ENCODE measurements at regions not wholly inside any gene's neighbourhood (a gene's known extent, or its start where the extent isn't known, plus 50 kb on each side); places are given as distances from the start of the nearest gene placed in this dataset.

- CTCF ChIA-PET, result no interaction called here
- Mint-ChIP-seq H3K27me3 (peaks cover under 1% of the 10 kb centered on the region), H3K4me3 (no peak overlapping the region), H3K27ac (no peak overlapping the region), H3K9me3 (peaks cover 2% of the 10 kb centered on the region), H3K4me1 (peaks cover 15% of the 10 kb centered on the region), H3K36me3 (ENCODE audit: low read depth) (no peaks in the 10 kb centered on the region)
- intact Hi-C loops (cut with micrococcal nuclease), result no loop called here
- DNase-seq (no peak), ATAC-seq (ENCODE audit: low read depth) (no peak)
- POLR2A ChIA-PET, result no interaction called here
- no peak for TF ChIP-seq CTCF (IDR thresholded peaks at IDR 0.05)
Measured at GRCh38 chr5:54696346-54696745, 178.8 kb downstream of the SNX18 start.

- Mint-ChIP-seq H3K4me3 (no peak overlapping the region), H3K27ac (no peak overlapping the region), H3K9me3 (peaks cover 2% of the 10 kb centered on the region), H3K4me1 (peaks cover 24% of the 10 kb centered on the region), H3K27me3 (no peaks in the 10 kb centered on the region), H3K36me3 (ENCODE audit: low read depth) (no peaks in the 10 kb centered on the region)
- DNase-seq (no peak), ATAC-seq (ENCODE audit: low read depth) (no peak)
- no peak for TF ChIP-seq CTCF (IDR thresholded peaks at IDR 0.05)
- ChIA-PET POLR2A (no interaction called here), CTCF (no interaction called here)
- intact Hi-C loops (cut with micrococcal nuclease), result no loop called here
Measured at GRCh38 chr5:54695198-54695966, 177.8 kb downstream of the SNX18 start.

- DNase-seq (no peak), ATAC-seq (ENCODE audit: low read depth) (no peak)
- H3K36me3 Mint-ChIP-seq (ENCODE audit: low read depth), result no peaks in the 10 kb centered on the region
- peaks cover 2% of the 10 kb centered on the region for H3K9me3 Mint-ChIP-seq
- H3K27ac Mint-ChIP-seq, result no peak overlapping the region
- TF ChIP-seq CTCF (IDR thresholded peaks at IDR 0.05), result no peak
- H3K4me1 Mint-ChIP-seq, result peaks cover 37% of the 10 kb centered on the region
- no peak overlapping the region for H3K4me3 Mint-ChIP-seq
- ChIA-PET POLR2A (no interaction called here), CTCF (interaction anchor here (1.5 kb wide), 1 partner anchor 25 kb away, joined by 3 read pairs; no protein-coding TSS in a partner anchor)
- intact Hi-C loops (cut with micrococcal nuclease), result loop anchor here (5.0 kb wide), 1 partner anchor 92 kb away; no protein-coding TSS in a partner anchor
- no peaks in the 10 kb centered on the region for H3K27me3 Mint-ChIP-seq
Measured at GRCh38 chr5:54693936-54694657, 176.5 kb downstream of the SNX18 start.

- DNase-seq, result no peak
- no peak overlapping the region for H3K4me3 Mint-ChIP-seq
- TF ChIP-seq CTCF (IDR thresholded peaks at IDR 0.05), result no peak
- ChIA-PET CTCF (no interaction called here), POLR2A (no interaction called here)
- no peak for ATAC-seq (ENCODE audit: low read depth)
- H3K27ac Mint-ChIP-seq, result no peak overlapping the region
- no peaks in the 10 kb centered on the region for H3K27me3 Mint-ChIP-seq
- intact Hi-C loops (cut with micrococcal nuclease), result loop anchor here (5.0 kb wide), 1 partner anchor 90 kb away; no protein-coding TSS in a partner anchor
- peaks cover 41% of the 10 kb centered on the region for H3K4me1 Mint-ChIP-seq
- no peaks in the 10 kb centered on the region for H3K36me3 Mint-ChIP-seq (ENCODE audit: low read depth)
- H3K9me3 Mint-ChIP-seq, result peaks cover 4% of the 10 kb centered on the region
Measured at GRCh38 chr5:54692631-54693030, 175.1 kb downstream of the SNX18 start.

DNA sequence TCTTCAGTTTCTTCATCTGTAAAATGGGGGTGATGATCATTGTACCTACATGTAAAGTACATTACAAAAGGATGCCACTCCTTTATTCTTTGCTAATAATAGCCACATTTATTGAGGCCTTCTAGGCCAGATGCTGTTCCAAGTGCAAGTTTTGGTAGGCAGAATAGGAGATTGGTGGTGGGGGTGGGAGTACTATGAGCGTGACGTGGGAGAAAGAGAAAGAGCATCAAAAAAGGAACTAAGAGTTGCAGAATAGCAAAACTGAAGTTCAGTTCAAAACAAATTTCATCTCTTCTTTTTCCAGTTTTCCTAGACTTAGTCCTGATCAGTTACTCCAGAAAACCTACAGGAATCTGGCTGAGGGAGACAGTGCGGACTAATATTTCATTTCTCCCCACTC is 174.1 kb downstream of the SNX18 start:
- no peak for DNase-seq
- TF ChIP-seq CTCF (IDR thresholded peaks at IDR 0.05), result no peak
- ChIA-PET POLR2A (no interaction called here), CTCF (no interaction called here)
- no peaks in the 10 kb centered on the region for H3K27me3 Mint-ChIP-seq
- no peaks in the 10 kb centered on the region for H3K36me3 Mint-ChIP-seq (ENCODE audit: low read depth)
- H3K27ac Mint-ChIP-seq, result peak overlapping the region; percentile 38
- peaks cover 4% of the 10 kb centered on the region for H3K9me3 Mint-ChIP-seq
- H3K4me3 Mint-ChIP-seq, result peak overlapping the region; percentile 26
- intact Hi-C loops (cut with micrococcal nuclease), result loop anchor here (5.0 kb wide), 1 partner anchor 89 kb away; no protein-coding TSS in a partner anchor
- peak; percentile 61 for ATAC-seq (ENCODE audit: low read depth)
- peaks cover 41% of the 10 kb centered on the region for H3K4me1 Mint-ChIP-seq

All from activated B cell treated with CpG ODN at 0.5 μM for 24 hours (primary cell).